AG04450 (cell line): ENCODE measurements at regions not wholly inside any gene's neighbourhood (a gene's known extent, or its start where the extent isn't known, plus 50 kb on each side); places are given as distances from the start of the nearest gene placed in this dataset.

Source experiments
- CTCF ChIA-PET: fragments of 300-600, 350-600 bp; formaldehyde crosslinking; extraction: SDS; loops from one replicate; lab custom pipeline; 2022; ENCODE audit warnings: antibody characterized with exemption, inconsistent platforms; lab: Charles Lee
- POLR2A ChIA-PET: fragments of 350-600 bp; formaldehyde crosslinking; extraction: SDS; loops from one replicate; lab custom pipeline; 2021; ENCODE audit warnings: antibody characterized with exemption, inconsistent platforms; lab: Yijun Ruan, JAX
- DNase-seq: peaks from one replicate; pipeline ENCODE4 v3.0.0-alpha.2; 2011; ENCODE audit warnings: low read depth, low spot score
- H3K27ac ChIP-seq: one replicate; pipeline ENCODE4 v1.5.1; 2012; ENCODE audit warnings: low read depth, low read length, control low read depth
- H3K27me3 ChIP-seq: one replicate; pipeline ENCODE4 v1.6.0; 2012; ENCODE audit warnings: low read length; ENCODE audit not compliant: control insufficient read depth, insufficient read depth
- H3K4me3 ChIP-seq: 2 replicates; pipeline ENCODE4 v1.5.1; 2011; ENCODE audit warnings: mild to moderate bottlenecking, low read depth, low read length, control low read depth
- H3K9me3 ChIP-seq: 2 replicates; pipeline ENCODE4 v1.5.1; 2012; ENCODE audit warnings: low read length; ENCODE audit not compliant: control insufficient read depth, insufficient read depth
- TF ChIP-seq, protein P1 (sequence below): IDR thresholded peaks from 2 replicates; pipeline ENCODE4 v1.5.1; 2011; ENCODE audit warnings: low read depth, low read length, control low read depth, inconsistent platforms

DNA sequence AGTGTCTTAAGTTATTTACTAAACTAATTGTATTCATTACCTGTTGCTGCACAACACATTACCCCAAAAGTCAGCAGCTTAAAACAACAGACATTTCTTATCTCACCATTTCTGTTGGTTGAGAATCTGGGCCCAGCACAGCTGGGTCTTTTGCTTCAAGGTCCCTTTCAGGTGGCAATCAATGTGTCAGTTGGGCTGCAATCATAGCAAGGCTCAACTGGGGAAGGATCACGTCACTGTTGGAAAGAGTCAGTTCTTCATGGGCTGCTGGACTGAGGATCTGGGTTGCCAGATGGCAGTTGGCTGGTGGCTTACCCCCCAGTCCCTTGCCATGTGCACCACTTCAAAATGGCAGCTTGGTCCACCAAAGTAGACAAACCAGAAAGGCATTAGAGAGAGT is 261.2 kb downstream of the SUCLG1 start:
- Histone ChIP-seq H3K4me3 (no peak overlapping the region), H3K27ac (no peak overlapping the region), H3K27me3 (no peaks in the 10 kb centered on the region), H3K9me3 (no peaks in the 10 kb centered on the region)
- ChIA-PET CTCF (no interaction called here), POLR2A (no interaction called here)
- no peak for DNase-seq
- TF ChIP-seq, protein P1, sequence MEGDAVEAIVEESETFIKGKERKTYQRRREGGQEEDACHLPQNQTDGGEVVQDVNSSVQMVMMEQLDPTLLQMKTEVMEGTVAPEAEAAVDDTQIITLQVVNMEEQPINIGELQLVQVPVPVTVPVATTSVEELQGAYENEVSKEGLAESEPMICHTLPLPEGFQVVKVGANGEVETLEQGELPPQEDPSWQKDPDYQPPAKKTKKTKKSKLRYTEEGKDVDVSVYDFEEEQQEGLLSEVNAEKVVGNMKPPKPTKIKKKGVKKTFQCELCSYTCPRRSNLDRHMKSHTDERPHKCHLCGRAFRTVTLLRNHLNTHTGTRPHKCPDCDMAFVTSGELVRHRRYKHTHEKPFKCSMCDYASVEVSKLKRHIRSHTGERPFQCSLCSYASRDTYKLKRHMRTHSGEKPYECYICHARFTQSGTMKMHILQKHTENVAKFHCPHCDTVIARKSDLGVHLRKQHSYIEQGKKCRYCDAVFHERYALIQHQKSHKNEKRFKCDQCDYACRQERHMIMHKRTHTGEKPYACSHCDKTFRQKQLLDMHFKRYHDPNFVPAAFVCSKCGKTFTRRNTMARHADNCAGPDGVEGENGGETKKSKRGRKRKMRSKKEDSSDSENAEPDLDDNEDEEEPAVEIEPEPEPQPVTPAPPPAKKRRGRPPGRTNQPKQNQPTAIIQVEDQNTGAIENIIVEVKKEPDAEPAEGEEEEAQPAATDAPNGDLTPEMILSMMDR: no peak

- Histone ChIP-seq H3K4me3 (no peak overlapping the region), H3K27ac (no peak overlapping the region), H3K27me3 (no peaks in the 10 kb centered on the region), H3K9me3 (no peaks in the 10 kb centered on the region)
- CTCF ChIA-PET: no interaction called here
- TF ChIP-seq, protein P1: no peak
- POLR2A ChIA-PET: no interaction called here
- DNase-seq: no peak
Observed at GRCh38 chr2:84194949-84195644, 264.0 kb downstream of the SUCLG1 start.

DNA sequence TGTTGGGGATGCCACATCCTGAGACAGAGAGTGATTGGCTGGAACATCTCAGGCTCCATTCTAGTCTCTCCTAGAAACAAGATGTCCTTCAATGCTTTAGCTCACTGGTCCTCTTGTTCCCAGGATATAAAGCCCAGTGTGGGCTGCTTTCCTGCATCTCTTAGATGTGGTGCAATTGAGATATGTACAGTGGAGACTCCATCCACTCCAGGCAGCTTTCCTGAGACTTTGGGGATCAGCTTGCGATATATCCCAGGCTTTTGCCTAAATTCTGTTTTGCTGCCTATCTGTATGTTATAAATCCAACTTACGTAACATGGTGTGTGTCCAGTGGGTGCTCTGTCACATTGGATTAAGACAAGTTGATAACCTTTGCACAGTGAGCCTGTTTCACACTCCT is 264.9 kb downstream of the SUCLG1 start:
- H3K27me3 ChIP-seq: no peaks in the 10 kb centered on the region
- no peaks in the 10 kb centered on the region for H3K9me3 ChIP-seq
- TF ChIP-seq, protein P1: no peak
- ChIA-PET CTCF (no interaction called here), POLR2A (no interaction called here)
- H3K4me3 ChIP-seq: no peak overlapping the region
- no peak for DNase-seq
- H3K27ac ChIP-seq: no peak overlapping the region

DNA sequence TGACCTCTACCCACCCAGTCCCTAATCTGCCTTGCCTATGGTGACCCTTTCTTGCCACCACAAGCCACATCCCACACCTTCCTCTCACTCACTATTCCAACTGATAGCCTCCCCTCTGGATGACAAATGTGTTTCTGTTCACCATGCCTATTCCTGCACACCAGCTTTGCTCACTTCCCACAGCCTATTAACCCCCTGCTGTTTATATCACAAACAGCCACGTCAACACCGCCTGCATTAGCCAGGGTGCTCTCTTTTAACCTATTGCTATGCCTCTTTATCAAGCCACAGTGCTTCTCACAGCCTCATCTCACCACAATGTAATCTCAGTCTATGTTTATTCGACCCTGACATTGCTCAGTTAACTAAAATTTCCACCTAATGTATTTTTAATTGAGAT is 271.8 kb downstream of the SUCLG1 start:
- no peaks in the 10 kb centered on the region for H3K27me3 ChIP-seq
- POLR2A ChIA-PET: no interaction called here
- DNase-seq: no peak
- H3K27ac ChIP-seq: no peak overlapping the region
- H3K4me3 ChIP-seq: no peak overlapping the region
- H3K9me3 ChIP-seq: no peaks in the 10 kb centered on the region
- CTCF ChIA-PET: no interaction called here
- TF ChIP-seq, protein P1: no peak

- H3K4me3 ChIP-seq: no peak overlapping the region
- no peaks in the 10 kb centered on the region for H3K9me3 ChIP-seq
- ChIA-PET POLR2A (no interaction called here), CTCF (no interaction called here)
- no peak overlapping the region for H3K27ac ChIP-seq
- TF ChIP-seq, protein P1: no peak
- H3K27me3 ChIP-seq: no peaks in the 10 kb centered on the region
- DNase-seq: no peak
Observed at GRCh38 chr2:84181927-84182326, 277.2 kb downstream of the SUCLG1 start.
